Gastroesophageal sphincter (tissue), 3 donors: ENCODE measurements at regions not wholly inside any gene's neighbourhood (a gene's known extent, or its start where the extent isn't known, plus 50 kb on each side); places are given as distances from the start of the nearest gene placed in this dataset.
"Not testable (repeated sequence)": the region's sequence is repeated elsewhere in the genome, so short reads cannot be mapped to it uniquely, and the experiment has no call there.

Source experiments
- CTCF ChIP-seq, 4 experiments: fragments of 200-600 bp in 2 of 4; fragments of 450-650 bp in 2 of 4; sonication (generic) in 1 of 4; IDR thresholded peaks; one replicate each; pipeline ENCODE4 v1.5.1; 2017 to 2019; ENCODE audit warnings: antibody characterized with exemption in 4 of 4, mild to moderate bottlenecking in 2 of 4, moderate library complexity in 2 of 4
- POLR2A ChIP-seq, 2 donors: fragments of 450-650 bp; IDR thresholded peaks; one replicate each; pipeline ENCODE4 v1.6.1; 2017; ENCODE audit warnings: antibody characterized with exemption in 2 of 2, mild to moderate bottlenecking in 2 of 2, moderate library complexity in 1 of 2

DNA sequence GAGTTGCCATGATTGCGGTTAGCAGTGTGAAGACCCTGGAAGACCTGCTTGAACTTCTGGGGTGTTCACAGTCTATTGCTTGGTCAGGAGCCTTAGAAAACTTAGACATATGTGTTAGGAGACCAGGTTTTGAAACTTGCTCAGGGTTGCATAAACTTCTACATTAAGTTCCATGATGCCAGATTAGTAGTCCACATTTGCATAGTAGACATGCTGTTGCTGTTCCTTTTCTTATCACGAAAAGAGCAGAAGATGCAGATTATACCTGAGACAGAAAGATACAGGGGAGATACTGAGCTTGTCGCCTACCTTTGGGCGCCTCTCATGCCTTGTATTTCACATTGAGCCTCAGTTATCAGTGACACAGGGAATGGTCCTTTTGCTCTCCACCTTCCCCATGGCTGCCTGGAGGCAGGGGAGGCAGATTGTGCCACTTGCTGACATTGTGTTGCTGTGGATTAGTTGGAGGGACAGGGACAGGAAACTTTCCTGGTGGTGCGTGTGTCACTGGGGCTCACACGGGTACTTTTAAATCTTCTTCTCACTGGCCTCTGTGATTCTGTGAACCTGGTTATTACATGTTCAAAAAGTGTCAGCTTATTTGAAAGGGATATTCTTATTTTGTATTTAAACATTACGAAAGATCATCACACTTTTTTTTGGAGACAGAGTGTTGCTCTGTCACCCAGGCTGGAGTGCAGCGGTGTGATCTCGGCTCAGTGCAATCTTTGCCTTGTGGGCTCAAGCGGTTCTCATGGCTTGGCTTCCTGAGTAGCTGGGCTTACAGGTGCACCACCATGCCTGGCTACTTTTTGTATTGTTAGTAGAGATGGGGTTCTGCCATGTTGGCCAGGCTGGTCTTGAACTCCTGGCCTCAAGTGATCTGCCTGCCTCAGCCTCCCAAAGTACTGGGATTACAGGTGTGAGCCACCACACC lies 82.0 kb downstream of the SRGAP2 start:
- TF ChIP-seq CTCF, POLR2A (IDR thresholded peaks at IDR 0.05): not testable (repeated sequence)
